ENCODE measurements at regions not wholly inside any gene's neighbourhood (a gene's known extent, or its start where the extent isn't known, plus 50 kb on each side); places are given as distances from the start of the nearest gene placed in this dataset.

GRCh38 chr12:125954362-125954761 lies 889.1 kb downstream of the AACS start:
- no peak for TF ChIP-seq EGR1 (IDR thresholded peaks at IDR 0.05)
- TF ChIP-seq USF1 (IDR thresholded peaks at IDR 0.05) = no peak
- no peak for TF ChIP-seq CREB1 (IDR thresholded peaks at IDR 0.05; ENCODE audit: low read depth)
- no peak for TF ChIP-seq CEBPB (IDR thresholded peaks at IDR 0.05)
- TF ChIP-seq YY1 (IDR thresholded peaks at IDR 0.05; ENCODE audit: low read depth) = no peak
- no peak for TF ChIP-seq TEAD4 (IDR thresholded peaks at IDR 0.05)
- no peak for TF ChIP-seq RAD21 (IDR thresholded peaks at IDR 0.05; ENCODE audit: low read depth)
- TF ChIP-seq ZBTB7A (IDR thresholded peaks at IDR 0.05; ENCODE audit: low read depth) = no peak

- TF ChIP-seq TCF12 (IDR thresholded peaks at IDR 0.05; ENCODE audit: low read depth) (no peak), NFIC (IDR thresholded peaks at IDR 0.05) (no peak), EGR1 (IDR thresholded peaks at IDR 0.05) (no peak), FOXM1 (IDR thresholded peaks at IDR 0.05; ENCODE audit: borderline replicate concordance, low read depth) (no peak), REST (IDR thresholded peaks at IDR 0.05; ENCODE audit: low read depth) (no peak), USF1 (IDR thresholded peaks at IDR 0.05) (no peak), CREB1 (IDR thresholded peaks at IDR 0.05; ENCODE audit: low read depth) (no peak)
Measured at GRCh38 chr12:125956186-125956585, 891.0 kb downstream of the AACS start.

- TF ChIP-seq TEAD4 (IDR thresholded peaks at IDR 0.05) (no peak), CEBPB (IDR thresholded peaks at IDR 0.05) (no peak)
Measured at GRCh38 chr12:125966641-125967040, 901.4 kb downstream of the AACS start.

GRCh38 chr12:125968413-125968812 lies 903.2 kb downstream of the AACS start:
- no peak for TF ChIP-seq FOXM1 (IDR thresholded peaks at IDR 0.05; ENCODE audit: borderline replicate concordance, low read depth)
- TF ChIP-seq RAD21 (IDR thresholded peaks at IDR 0.05; ENCODE audit: low read depth) = no peak
- no peak for TF ChIP-seq EGR1 (IDR thresholded peaks at IDR 0.05)
- no peak for TF ChIP-seq MAX (IDR thresholded peaks at IDR 0.05)
- no peak for TF ChIP-seq EP300 (IDR thresholded peaks at IDR 0.05; ENCODE audit: borderline replicate concordance)
- no peak for TF ChIP-seq TEAD4 (IDR thresholded peaks at IDR 0.05)
- no peak for TF ChIP-seq TCF12 (IDR thresholded peaks at IDR 0.05; ENCODE audit: low read depth)
- no peak for TF ChIP-seq USF1 (IDR thresholded peaks at IDR 0.05)
- TF ChIP-seq TAF1 (IDR thresholded peaks at IDR 0.05; ENCODE audit: low read depth) = no peak
- no peak for TF ChIP-seq CEBPB (IDR thresholded peaks at IDR 0.05)
- no peak for TF ChIP-seq CREB1 (IDR thresholded peaks at IDR 0.05; ENCODE audit: low read depth)
- no peak for TF ChIP-seq ZBTB7A (IDR thresholded peaks at IDR 0.05; ENCODE audit: low read depth)
- no peak for TF ChIP-seq YY1 (IDR thresholded peaks at IDR 0.05; ENCODE audit: low read depth)
- no peak for TF ChIP-seq REST (IDR thresholded peaks at IDR 0.05; ENCODE audit: low read depth)
- no peak for TF ChIP-seq NFIC (IDR thresholded peaks at IDR 0.05)

- TF ChIP-seq USF1 (IDR thresholded peaks at IDR 0.05) = no peak
- no peak for TF ChIP-seq TEAD4 (IDR thresholded peaks at IDR 0.05)
- TF ChIP-seq YY1 (IDR thresholded peaks at IDR 0.05; ENCODE audit: low read depth) = no peak
- no peak for TF ChIP-seq RAD21 (IDR thresholded peaks at IDR 0.05; ENCODE audit: low read depth)
- TF ChIP-seq REST (IDR thresholded peaks at IDR 0.05; ENCODE audit: low read depth) = no peak
- no peak for TF ChIP-seq ZBTB7A (IDR thresholded peaks at IDR 0.05; ENCODE audit: low read depth)
- no peak for TF ChIP-seq FOXM1 (IDR thresholded peaks at IDR 0.05; ENCODE audit: borderline replicate concordance, low read depth)
- no peak for TF ChIP-seq EGR1 (IDR thresholded peaks at IDR 0.05)
- no peak for TF ChIP-seq CREB1 (IDR thresholded peaks at IDR 0.05; ENCODE audit: low read depth)
- no peak for TF ChIP-seq EP300 (IDR thresholded peaks at IDR 0.05; ENCODE audit: borderline replicate concordance)
- no peak for TF ChIP-seq CEBPB (IDR thresholded peaks at IDR 0.05)
- no peak for TF ChIP-seq MAX (IDR thresholded peaks at IDR 0.05)
- no peak for TF ChIP-seq NFIC (IDR thresholded peaks at IDR 0.05)
Measured at GRCh38 chr12:125971981-125972380, 906.7 kb downstream of the AACS start.
